ACHN (cell line): ENCODE measurements at regions not wholly inside any gene's neighbourhood (a gene's known extent, or its start where the extent isn't known, plus 50 kb on each side); places are given as distances from the start of the nearest gene placed in this dataset.
"Not testable (repeated sequence)": the region's sequence is repeated elsewhere in the genome, so short reads cannot be mapped to it uniquely, and the experiment has no call there.

Experiments used
- DNase-seq: peaks from one replicate; pipeline ENCODE4 v3.0.0-alpha.2; 2015
- in situ Hi-C: cut with HindIII; loops from 2 replicates; pipeline ENCODE4 v1.10.0; 2017; ENCODE audit warnings: low sequenced_read_pairs, low pct_ligation_motif_present, low pct_unique_long_range_greater_than_20kb

DNA sequence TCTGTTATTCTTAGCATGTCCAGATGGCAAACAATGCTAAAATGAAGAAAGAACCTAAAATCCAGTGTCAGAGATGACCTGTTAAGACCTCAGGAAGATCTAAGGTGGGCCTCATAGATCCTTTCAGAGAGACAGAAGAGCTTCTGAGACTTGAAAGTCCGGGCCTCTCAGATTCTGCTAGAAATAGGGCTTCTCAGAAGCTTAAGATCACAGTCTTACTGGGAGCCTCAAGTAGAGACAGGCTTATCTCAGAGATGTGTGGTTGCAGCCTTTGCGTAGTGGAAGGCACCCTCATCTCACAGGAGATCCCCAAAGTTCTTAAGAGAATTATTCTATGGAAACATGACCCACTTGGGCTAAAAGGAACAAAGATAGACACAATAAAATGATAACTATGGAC is 642.8 kb downstream of the TNS3 start:
- in situ Hi-C loops: no loop called here
- no peak for DNase-seq

DNA sequence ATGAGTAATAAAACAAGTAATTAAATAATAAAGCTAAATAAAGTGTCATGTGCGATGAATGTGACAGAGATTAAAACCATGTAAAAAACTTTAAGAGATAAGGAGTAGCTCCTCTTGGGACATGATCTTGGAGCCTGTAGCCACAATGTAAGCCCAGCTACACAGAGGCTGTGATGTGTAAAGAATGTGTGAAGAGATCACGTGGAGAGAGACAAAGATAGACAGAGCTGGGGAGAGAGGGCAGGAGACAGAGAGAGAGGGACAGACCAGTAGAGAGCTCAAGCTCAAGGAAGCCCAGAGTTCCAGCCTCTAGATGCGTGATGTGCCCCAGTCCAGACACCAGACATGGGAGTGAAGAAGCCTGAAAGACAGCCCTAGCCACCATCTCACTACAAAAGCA is 644.1 kb downstream of the TNS3 start:
- no peak for DNase-seq
- in situ Hi-C loops: no loop called here

DNA sequence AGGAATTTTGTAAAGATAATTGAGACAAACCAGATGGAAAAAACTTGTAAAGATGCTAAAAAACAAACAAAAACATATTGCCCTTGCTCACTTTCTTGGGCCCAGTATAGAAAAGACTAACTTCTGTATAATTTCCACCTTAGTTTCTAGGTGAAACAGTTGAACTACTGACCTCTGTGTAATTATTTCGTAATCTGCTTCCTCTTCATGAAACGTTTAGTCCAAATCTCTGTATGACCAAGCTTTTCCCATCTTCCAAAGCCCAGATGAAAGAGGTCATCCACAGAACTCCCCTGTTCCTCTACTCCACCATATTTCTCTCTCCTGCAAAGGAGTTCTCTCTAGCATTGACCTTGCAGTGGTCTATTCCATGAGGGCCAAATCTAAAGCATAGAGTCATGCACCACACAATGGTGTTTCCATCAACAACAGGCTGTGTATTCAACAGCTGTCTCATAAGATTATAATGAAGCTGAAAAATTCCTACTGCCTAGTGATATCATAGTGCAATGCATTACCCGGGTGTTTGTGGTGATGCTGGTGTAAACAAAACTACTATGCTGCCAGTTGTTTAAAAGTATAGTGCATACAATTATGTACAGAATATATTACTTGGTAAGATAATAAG is 647.6 kb downstream of the TNS3 start:
- in situ Hi-C loops: no loop called here
- DNase-seq: no peak

DNA sequence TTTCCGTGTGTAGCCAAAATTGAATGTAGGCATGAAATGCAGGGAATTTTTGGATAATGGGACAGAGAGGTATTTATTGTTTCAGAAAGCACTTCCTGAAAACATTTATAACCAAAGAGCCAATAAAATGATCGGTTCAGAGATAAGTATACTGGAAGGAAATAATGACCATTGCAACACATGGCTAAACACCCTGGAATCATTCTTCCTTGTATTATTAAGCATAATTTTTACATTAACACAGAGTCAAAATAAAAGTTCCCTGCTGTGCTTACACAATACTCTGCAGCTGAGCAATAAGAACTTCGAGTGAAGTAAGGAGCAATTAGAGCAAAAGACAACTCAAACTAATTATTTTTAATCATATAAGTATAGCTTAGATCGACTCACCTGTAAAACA is 648.3 kb downstream of the TNS3 start:
- in situ Hi-C loops: no loop called here
- no peak for DNase-seq

DNA sequence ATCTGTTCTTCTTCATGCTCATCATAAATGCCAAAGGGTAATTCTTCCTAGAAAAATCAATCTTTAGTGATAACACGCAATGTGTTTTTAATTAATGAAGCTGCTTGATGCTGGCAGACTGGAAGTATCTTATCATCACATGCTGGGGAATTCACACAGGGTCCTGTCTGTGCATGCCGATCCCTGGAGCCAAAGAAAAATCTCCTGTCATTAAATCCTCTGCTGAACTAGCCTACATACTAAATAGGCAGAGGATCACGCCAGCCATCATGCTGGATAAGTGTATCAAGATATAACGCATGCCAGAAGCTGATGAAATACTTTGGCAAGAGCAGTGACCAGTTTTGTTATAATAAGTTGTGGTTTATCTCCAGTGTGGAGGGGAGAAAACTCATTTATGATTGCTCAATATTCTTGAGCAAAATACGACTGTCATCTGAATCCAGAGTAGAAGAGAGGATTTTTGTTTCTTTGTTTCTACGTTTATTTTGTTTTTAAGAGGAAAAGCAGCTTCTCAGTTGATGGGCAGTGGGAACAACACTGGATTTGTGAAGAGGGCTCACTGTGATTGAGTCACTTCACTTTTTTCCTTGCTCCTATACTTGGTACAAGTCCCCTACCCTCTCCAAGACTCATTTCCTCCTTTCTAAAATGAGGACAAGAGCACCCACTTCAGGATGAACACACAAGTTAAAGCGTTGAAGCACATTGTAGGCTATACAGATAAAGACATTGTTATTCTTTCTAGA is 649.1 kb downstream of the TNS3 start:
- peak; percentile 21 for DNase-seq
- in situ Hi-C loops: no loop called here

DNA sequence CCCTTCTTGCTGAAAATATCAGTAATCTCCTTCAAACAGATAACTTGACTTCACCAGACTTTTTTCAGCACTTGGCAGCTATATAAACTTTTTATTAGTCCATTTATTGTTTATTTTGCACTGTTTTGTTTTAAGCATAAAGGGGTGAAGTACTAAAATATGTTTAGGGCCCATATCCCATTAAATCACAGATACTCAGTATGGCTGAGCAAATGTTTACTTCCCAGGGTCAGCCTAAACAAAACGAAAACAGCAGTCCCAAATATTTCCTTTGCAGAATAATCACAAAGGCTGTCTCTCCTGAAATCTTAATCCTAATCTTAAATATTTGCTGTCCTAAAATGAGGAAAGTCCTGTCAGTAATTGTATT is 649.6 kb downstream of the TNS3 start:
- in situ Hi-C loops: no loop called here
- DNase-seq: no peak

DNA sequence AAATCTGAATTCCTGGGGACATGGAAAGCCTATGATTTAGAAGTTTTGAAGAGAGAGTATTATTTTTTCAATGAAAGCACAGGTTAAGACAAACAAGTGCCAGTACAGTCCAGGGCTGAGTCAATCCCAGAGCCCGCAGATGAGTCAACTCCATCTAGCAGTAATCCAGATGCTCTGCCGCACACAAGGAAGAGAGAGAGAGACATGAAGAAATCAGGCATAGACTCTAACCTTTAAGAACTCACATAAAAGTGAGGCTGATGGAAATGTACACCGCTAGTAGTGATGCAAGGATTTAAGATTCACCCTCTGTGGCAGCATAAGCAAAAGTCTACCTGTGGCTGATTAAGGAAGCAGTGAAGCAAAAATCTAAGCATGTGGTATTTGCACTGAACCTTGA is 651.5 kb downstream of the TNS3 start:
- DNase-seq: peak; percentile 84
- in situ Hi-C loops: no loop called here

DNA sequence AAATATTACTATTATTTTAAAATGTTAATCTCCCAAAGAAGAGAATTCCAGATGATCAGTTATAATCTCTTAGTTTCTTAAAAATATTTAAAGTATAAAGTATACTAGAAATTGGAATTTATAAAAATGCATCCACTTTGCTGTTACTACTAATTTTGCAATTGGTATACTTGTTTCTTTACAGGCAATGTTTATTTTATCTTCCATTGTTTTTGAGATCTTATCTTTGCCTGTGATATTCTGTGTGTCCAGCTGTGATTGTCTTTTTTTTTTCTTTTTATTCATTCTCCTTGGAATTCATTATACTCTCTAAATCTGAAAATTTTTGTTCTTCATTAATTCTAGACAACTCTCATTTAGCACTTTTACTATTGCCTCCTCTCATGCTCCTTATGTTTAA is 652.6 kb downstream of the TNS3 start:
- no peak for DNase-seq
- in situ Hi-C loops: no loop called here

DNA sequence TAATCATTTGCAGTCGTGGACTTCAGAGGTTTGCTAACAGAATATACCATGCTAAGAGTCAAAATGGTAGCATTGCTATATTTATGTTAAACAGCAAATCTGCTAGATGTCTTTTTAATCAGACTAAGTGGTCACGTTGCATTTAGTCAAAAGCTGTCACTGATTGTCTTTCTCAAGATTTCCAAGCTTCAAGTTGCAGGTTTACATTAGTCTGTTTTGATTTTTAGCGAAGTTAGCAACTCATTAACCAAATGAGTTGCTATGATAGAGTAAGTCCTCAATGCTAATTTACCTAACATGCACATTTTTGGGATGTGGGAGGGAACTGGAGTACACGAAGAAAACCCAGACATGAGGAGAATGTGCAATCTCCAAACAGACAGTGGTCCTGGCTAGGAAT is 653.2 kb downstream of the TNS3 start:
- in situ Hi-C loops: no loop called here
- no peak for DNase-seq

DNA sequence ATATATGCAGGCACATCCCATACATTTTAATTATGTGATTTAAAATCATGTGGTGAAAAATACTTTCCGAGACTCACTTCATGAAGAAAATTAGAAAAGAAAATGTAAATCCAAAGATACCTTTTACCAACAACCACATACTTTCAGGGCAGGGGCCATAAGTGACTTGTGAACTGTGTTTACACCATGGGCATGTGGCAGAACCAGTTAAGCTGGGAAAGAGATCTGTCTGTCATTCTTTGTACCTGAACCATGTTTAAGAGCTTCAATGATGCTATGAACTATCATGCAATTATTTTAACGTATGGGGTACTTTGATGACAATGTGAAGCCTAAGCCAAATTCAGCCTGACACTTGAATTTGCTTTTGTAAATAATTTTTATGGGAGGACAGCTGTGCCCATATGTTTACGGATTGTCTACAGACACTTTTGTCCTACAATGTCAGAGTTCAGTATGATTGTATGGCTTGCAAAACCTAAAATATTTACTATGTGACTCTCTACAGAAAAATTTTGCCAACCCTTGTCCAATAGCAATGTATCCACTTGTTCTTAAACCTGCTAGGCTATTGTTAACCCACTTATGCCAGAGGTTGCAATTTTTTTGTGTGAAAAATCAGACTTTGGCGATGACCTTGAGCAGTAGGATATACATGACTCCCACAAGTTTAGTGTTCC is 654.6 kb downstream of the TNS3 start:
- in situ Hi-C loops: no loop called here
- no peak for DNase-seq

DNA sequence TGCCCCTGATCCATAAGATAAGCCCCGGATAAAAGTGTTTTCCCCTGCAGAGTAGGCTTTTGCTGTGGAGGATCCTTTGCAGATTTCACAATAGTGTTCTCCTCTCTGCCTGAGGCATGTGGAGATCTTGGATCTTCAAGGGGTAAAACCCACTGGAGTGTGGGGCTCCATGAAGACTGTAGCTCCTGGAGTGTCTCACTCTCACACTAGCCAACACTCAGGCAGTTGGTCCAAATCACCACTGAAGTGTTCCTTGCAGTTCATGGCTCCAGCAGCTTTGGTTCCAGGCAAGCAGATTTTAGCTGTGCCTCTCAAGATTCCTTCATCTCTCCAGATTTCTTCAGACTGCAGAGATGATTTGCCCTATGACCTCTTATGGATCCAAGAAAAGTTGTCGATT is 665.3 kb downstream of the TNS3 start:
- in situ Hi-C loops: no loop called here
- no peak for DNase-seq

DNA sequence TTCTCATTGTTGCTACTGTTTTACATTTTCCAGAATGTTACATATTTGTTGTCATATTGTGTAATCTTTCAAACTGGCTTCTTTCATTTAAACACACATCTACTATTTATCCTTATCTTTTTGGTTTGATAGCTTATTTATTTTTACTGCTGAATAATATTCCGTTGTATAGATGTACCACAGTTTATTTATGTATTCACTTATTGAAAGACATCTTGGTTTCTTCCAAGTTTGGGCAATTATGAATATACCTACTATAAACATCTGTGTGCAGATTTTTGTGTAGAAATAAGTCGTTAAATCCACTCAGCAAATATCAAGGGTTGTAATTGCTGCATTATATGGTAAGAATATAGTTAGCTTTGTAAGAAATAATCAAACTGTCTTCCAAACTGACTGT is 669.2 kb downstream of the TNS3 start:
- DNase-seq: no peak
- in situ Hi-C loops: no loop called here

DNA sequence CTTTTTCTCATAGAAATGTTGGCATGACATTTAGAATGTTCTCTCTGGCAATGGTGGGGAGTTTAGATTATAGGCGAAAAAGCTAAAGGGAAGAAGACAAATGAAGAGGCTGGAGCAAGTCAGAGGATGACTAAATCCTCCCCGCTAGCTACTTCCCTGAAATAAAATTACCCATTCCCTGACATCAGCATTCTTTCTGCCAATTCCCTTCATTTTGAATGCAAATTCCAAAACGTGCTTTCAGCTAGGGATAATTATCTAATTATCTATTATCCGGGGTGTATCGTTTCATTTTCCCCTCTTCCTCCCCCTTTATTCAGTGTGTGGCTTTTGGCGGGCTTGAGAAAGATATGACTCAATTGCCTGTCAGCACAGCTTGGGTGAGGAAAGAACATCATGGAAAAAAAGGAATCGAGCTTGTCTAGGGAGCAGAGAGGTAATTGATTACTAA is 672.3 kb downstream of the TNS3 start:
- peak; percentile 69 for DNase-seq
- in situ Hi-C loops: no loop called here

DNA sequence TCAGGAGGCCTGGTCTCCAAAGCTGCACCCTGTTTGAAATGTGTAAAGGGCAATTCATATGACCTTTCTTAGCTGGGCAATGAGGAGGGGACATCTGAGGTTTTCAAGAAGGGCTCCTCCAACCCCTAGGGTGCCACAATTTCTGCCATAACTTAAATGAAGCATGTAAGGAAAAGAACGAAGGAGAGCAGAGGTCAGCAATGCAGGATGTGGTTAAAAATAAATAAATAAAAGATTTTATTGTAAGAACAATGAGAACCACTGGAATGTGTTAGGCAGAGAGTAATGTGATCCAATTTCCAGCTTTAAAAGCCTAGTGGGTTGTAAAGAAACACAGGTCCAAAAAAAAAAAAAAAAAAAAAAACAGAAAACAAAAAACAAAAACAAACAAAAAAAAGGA is 673.1 kb downstream of the TNS3 start:
- peak; percentile 84 for DNase-seq
- in situ Hi-C loops: no loop called here

DNA sequence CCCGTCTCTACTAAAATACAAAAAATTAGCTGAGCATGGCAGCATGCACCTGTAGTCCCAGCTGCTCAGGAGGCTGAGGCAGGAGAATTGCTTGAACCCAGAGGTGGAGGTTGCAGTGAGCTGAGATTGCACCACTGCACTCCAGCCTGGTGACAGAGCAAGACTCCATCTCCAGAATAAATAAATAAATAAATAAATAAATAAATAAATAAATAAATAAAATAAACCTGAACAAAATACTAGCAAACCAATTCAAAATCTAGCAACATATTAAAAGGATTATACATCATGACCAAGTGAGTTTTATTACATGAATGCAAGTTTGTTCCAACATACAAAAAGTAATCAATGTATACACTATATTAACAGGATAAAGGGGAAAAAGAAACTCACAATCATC is 677.4 kb downstream of the TNS3 start:
- in situ Hi-C loops, DNase-seq: not testable (repeated sequence)

DNA sequence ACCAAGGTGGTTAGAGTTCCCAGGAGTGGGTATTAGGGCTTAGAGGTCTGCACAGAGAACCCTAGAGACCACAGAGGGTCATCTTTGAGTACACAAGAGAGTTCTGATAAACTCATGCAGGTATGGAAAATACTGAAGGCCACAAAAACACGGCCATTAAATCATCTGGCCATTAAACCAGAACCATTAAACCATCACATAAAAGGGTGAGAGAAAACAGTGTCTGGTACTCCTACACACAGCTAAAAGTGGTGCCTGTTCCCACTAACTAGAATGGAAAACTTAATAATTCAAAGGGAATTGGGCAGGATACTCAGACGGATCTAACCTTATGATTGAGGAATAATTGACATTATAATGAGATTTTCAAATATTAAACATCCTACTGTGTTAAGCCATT is 679.4 kb downstream of the TNS3 start:
- in situ Hi-C loops: no loop called here
- DNase-seq: no peak

DNA sequence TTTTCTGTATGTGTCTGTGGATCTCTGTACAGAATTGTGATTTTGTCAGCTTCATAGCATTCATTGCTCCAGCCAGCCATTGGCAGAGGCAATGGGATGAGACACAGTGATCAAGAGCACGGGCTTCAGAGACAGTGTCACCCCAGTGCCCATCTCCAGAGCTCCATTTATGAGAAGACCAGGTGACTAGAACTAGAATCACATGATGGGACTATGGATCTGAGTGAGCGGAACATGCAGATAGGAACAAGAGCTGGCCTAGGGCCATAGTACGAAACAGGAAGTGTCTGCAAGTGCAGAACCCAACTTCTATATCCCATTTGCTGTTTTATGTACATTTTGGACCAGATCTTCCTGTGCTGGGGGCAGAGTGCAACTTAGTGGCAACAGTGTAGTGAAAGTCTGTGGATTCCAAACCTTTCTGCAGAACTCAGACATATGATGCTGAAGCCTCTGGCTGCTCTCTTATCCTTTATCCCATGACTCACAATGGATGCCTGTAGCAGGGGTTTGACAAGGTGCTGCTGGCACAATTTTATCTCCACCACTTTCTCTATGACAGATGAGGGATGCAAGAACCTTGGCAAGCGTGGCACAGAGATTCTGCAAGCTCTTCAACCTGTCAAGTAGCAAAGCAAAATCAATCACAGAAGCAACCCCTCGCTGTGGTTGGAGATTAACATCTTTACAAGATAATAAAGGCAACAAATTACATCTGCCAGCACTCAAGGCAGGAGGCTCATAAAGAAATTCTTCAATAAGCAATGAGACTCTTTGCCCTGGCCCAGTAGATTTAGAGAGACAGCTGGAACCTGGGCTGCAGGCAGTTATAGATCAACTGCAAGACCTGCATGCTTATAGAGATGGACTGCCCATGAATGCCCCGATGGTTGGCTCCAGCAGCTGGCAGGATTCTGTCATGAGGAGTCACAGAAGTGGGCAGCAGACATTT is 681.3 kb downstream of the TNS3 start:
- DNase-seq: no peak
- in situ Hi-C loops: no loop called here

DNA sequence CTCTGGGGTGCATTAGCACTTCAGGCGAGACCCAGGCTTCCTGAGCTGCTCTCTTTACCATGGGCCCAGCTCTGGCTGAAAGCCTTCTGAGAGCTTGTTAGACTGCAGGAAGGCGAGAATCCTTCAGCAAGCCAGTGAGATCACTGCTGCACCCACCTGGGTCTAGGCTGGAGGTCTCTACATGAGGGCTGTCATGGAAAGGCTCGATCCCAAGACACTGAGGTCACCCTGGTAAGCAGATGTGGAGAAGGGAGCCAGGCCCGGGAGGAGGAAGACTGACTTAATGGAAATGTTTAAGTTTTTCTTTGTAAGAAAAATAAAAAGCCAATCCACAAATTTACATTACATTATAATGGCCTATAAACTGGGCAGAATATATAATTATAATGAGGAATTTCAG is 684.5 kb downstream of the TNS3 start:
- in situ Hi-C loops: no loop called here

More for the DNA sequence above, 684.5 kb downstream of the TNS3 start:
- DNase-seq: no peak
